ENCODE measurements at regions not wholly inside any gene's neighbourhood (a gene's known extent, or its start where the extent isn't known, plus 50 kb on each side); places are given as distances from the start of the nearest gene placed in this dataset.

GRCh38 chr21:19440792-19441655 lies 1037.4 kb upstream of the TMPRSS15 start:
- H3K9me2 ChIP-seq (replicated peaks; ENCODE audit: insufficient read depth, low read length), result no peaks in the 10 kb centered on the region
- no peaks in the 10 kb centered on the region for H3K27me3 ChIP-seq (replicated peaks; ENCODE audit: insufficient read depth, low read length)
- H3K4me2 ChIP-seq (ENCODE audit: low read depth, low read length), result no peak overlapping the region
- H2AFZ ChIP-seq (ENCODE audit: low read length), result no peak overlapping the region
- H3F3A ChIP-seq (ENCODE audit: insufficient read depth, low read length), result no peaks in the 10 kb centered on the region
- H3K79me2 ChIP-seq (ENCODE audit: low read length), result no peaks in the 10 kb centered on the region
- TF ChIP-seq EZH2 (optimal IDR thresholded peaks at IDR 0.05; ENCODE audit: low read depth, low read length) (no peak), EZH2phosphoT487 (IDR thresholded peaks at IDR 0.05; ENCODE audit: low read length) (no peak)
- TF ChIP-seq, protein P1, sequence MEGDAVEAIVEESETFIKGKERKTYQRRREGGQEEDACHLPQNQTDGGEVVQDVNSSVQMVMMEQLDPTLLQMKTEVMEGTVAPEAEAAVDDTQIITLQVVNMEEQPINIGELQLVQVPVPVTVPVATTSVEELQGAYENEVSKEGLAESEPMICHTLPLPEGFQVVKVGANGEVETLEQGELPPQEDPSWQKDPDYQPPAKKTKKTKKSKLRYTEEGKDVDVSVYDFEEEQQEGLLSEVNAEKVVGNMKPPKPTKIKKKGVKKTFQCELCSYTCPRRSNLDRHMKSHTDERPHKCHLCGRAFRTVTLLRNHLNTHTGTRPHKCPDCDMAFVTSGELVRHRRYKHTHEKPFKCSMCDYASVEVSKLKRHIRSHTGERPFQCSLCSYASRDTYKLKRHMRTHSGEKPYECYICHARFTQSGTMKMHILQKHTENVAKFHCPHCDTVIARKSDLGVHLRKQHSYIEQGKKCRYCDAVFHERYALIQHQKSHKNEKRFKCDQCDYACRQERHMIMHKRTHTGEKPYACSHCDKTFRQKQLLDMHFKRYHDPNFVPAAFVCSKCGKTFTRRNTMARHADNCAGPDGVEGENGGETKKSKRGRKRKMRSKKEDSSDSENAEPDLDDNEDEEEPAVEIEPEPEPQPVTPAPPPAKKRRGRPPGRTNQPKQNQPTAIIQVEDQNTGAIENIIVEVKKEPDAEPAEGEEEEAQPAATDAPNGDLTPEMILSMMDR (IDR thresholded peaks at IDR 0.05; ENCODE audit: low read length), result no peak
- no peaks in the 10 kb centered on the region for H4K20me1 ChIP-seq (ENCODE audit: insufficient read depth, low read length)
- no peak for DNase-seq
- no peaks in the 10 kb centered on the region for H3K4me1 ChIP-seq (ENCODE audit: low read length)
- H3K4me3 ChIP-seq (ENCODE audit: low read length), result no peak overlapping the region
- H3K9ac ChIP-seq (ENCODE audit: low read length), result no peak overlapping the region
- no peak overlapping the region for H3K27ac ChIP-seq (ENCODE audit: low read length)
- no peaks in the 10 kb centered on the region for H3K36me3 ChIP-seq (replicated peaks; ENCODE audit: insufficient read depth, low read length)
- no peaks in the 10 kb centered on the region for H3K9me3 ChIP-seq (replicated peaks; ENCODE audit: insufficient read depth, low read length)

GRCh38 chr21:19458295-19458694 lies 1054.7 kb upstream of the TMPRSS15 start:
- H3K79me2 ChIP-seq (ENCODE audit: low read length), result no peaks in the 10 kb centered on the region
- no peaks in the 10 kb centered on the region for H3K36me3 ChIP-seq (replicated peaks; ENCODE audit: insufficient read depth, low read length)
- H2AFZ ChIP-seq (ENCODE audit: low read length), result 0 out of 2 replicates have a peak overlapping the region, but pooled peaks have one; percentile 27
- no peak overlapping the region for H3K27ac ChIP-seq (ENCODE audit: low read length)
- H3F3A ChIP-seq (ENCODE audit: insufficient read depth, low read length), result no peaks in the 10 kb centered on the region
- no peak overlapping the region for H3K4me3 ChIP-seq (ENCODE audit: low read length)
- H4K20me1 ChIP-seq (ENCODE audit: insufficient read depth, low read length), result no peaks in the 10 kb centered on the region
- no peak for TF ChIP-seq EZH2 (optimal IDR thresholded peaks at IDR 0.05; ENCODE audit: low read depth, low read length)
- no peak for TF ChIP-seq EZH2phosphoT487 (IDR thresholded peaks at IDR 0.05; ENCODE audit: low read length)
- TF ChIP-seq, protein P1 (IDR thresholded peaks at IDR 0.05; ENCODE audit: low read length), result no peak
- H3K4me2 ChIP-seq (ENCODE audit: low read depth, low read length), result no peak overlapping the region
- peaks cover 4% of the 10 kb centered on the region; the same call in 1 of the 2 replicates for H3K4me1 ChIP-seq (ENCODE audit: low read length)
- H3K9me3 ChIP-seq (replicated peaks; ENCODE audit: insufficient read depth, low read length), result no peaks in the 10 kb centered on the region
- no peak overlapping the region for H3K9ac ChIP-seq (ENCODE audit: low read length)
- peak; percentile 27 for DNase-seq
- H3K9me2 ChIP-seq (replicated peaks; ENCODE audit: insufficient read depth, low read length), result no peaks in the 10 kb centered on the region
- H3K27me3 ChIP-seq (replicated peaks; ENCODE audit: insufficient read depth, low read length), result no peaks in the 10 kb centered on the region

- Histone ChIP-seq H3K9ac (ENCODE audit: low read length) (no peak overlapping the region), H3K27ac (ENCODE audit: low read length) (no peak overlapping the region), H3K9me3 (replicated peaks; ENCODE audit: insufficient read depth, low read length) (no peaks in the 10 kb centered on the region), H3F3A (ENCODE audit: insufficient read depth, low read length) (no peaks in the 10 kb centered on the region), H3K4me2 (ENCODE audit: low read depth, low read length) (no peak overlapping the region), H4K20me1 (ENCODE audit: insufficient read depth, low read length) (no peaks in the 10 kb centered on the region), H3K79me2 (ENCODE audit: low read length) (no peaks in the 10 kb centered on the region), H3K4me1 (ENCODE audit: low read length) (peaks cover 4% of the 10 kb centered on the region; the same call in 1 of the 2 replicates), H3K36me3 (replicated peaks; ENCODE audit: insufficient read depth, low read length) (no peaks in the 10 kb centered on the region), H3K9me2 (replicated peaks; ENCODE audit: insufficient read depth, low read length) (no peaks in the 10 kb centered on the region), H3K4me3 (ENCODE audit: low read length) (no peak overlapping the region), H2AFZ (ENCODE audit: low read length) (no peak overlapping the region), H3K27me3 (replicated peaks; ENCODE audit: insufficient read depth, low read length) (no peaks in the 10 kb centered on the region)
- DNase-seq, result no peak
- TF ChIP-seq EZH2 (optimal IDR thresholded peaks at IDR 0.05; ENCODE audit: low read depth, low read length) (no peak), EZH2phosphoT487 (IDR thresholded peaks at IDR 0.05; ENCODE audit: low read length) (no peak)
- TF ChIP-seq, protein P1 (IDR thresholded peaks at IDR 0.05; ENCODE audit: low read length), result no peak
Observed at GRCh38 chr21:19461481-19462205, 1058.1 kb upstream of the TMPRSS15 start.

All from MM.1S (cell line).